Motor neuron (in vitro differentiated cells): ENCODE measurements at regions not wholly inside any gene's neighbourhood (a gene's known extent, or its start where the extent isn't known, plus 50 kb on each side); places are given as distances from the start of the nearest gene placed in this dataset.
"Not testable (repeated sequence)": the region's sequence is repeated elsewhere in the genome, so short reads cannot be mapped to it uniquely, and the experiment has no call there.

Source experiments
- ATAC-seq, 8 experiments: fragments of 200-7000 bp; cut with Tn5 transposase; replicated peaks in 6 of 8; 2 replicates each; pipeline ENCODE4 v1.8.0; 2021; ENCODE audit warnings: mild to moderate bottlenecking in 8 of 8, moderate library complexity in 8 of 8
- H3K27ac ChIP-seq, 2 donors: fragments of 250-450 bp; sonication (Bioruptor Pico); 2 replicates each; pipeline ENCODE4 v1.9.0; 2021; ENCODE audit warnings: antibody characterized with exemption in 2 of 2, mild to moderate bottlenecking in 2 of 2, moderate library complexity in 1 of 2
- H3K4me1 ChIP-seq, 2 donors: fragments of 250-450 bp; sonication (Bioruptor Pico); replicated peaks in 1 of 2; 2 replicates each; pipeline ENCODE4 v1.6.1; 2021; ENCODE audit warnings: antibody characterized with exemption in 2 of 2, mild to moderate bottlenecking in 2 of 2, moderate library complexity in 1 of 2
- H3K4me3 ChIP-seq, 5 donors: fragments of 250-450 bp; sonication (Bioruptor Pico); 2 replicates each; pipeline ENCODE4 v1.9.0; 2021; ENCODE audit warnings: antibody characterized with exemption in 5 of 5, mild to moderate bottlenecking in 5 of 5, moderate library complexity in 4 of 5
- WGBS, 10 experiments: fragments of 450-650 bp; shearing (Covaris generic); methylation state at CpG; one replicate each; pipeline ENCODE4 v1.0.0; 2022; 5-methylcytosine and 5-hydroxymethylcytosine counted together
- in situ Hi-C, 9 experiments: fragments of 400-800 bp; cut with MboI; loops; one replicate each; pipeline ENCODE4 v1.15.0; 2021; ENCODE audit warnings: low sequenced_read_pairs in 9 of 9, low pct_unique_long_range_greater_than_20kb in 2 of 9; ENCODE audit not compliant: unreplicated experiment in 9 of 9

DNA sequence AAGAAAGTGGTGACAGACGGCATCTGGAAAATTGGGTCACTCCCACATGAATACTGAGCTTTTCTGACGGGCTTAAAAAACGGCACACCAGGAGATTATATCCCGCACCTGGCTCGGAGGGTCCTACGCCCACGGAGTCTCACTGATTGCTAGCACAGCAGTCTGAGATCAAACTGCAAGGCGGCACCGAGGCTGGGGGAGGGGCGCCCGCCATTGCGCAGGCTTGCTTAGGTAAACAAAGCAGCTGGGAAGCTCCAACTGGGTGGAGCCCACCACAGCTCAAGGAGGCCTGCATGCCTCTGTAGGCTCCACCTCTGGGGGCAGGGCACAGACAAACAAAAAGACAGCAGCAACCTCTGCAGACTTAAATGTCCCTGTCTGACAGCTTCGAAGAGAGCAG lies 966.2 kb upstream of the USP15 start:
- in situ Hi-C loops, H3K4me1 ChIP-seq, H3K27ac ChIP-seq, H3K4me3 ChIP-seq, ATAC-seq: not testable (repeated sequence)
- WGBS, 10 experiments = 48 to 100% methylated on average over 1 to 3 of the region's 13 CpGs; no CpG with 5 or more reads in 8 of the 10 experiments

DNA sequence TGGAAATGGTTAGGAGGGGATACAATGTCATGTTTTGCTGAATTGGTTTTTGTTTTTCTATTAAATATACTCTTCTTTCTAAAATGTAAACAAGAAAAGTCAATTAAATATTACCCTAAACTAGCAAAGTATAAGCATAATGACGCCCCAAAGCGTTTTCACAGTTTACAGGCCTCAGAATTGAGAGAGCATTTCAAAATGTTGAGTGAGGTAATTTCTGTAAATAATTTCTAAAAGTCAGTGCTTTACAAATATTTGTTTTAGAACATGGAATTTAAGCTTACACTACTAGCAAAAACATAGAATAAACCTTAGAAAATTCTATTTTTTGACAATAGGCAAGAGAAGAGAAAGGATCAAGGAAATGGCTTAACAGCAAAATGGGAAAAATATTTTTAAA lies 958.4 kb upstream of the USP15 start:
- Histone ChIP-seq H3K4me1 (no peaks in the 10 kb centered on the region), H3K27ac (no peak overlapping the region), H3K4me3 (no peak overlapping the region)
- in situ Hi-C loops = no loop called here
- ATAC-seq = no peak
- WGBS, 10 experiments = 0 to 100% (median 83%) methylated on average over 2 of the region's 2 CpGs; no CpG with 5 or more reads in 1 of the 10 experiments

DNA sequence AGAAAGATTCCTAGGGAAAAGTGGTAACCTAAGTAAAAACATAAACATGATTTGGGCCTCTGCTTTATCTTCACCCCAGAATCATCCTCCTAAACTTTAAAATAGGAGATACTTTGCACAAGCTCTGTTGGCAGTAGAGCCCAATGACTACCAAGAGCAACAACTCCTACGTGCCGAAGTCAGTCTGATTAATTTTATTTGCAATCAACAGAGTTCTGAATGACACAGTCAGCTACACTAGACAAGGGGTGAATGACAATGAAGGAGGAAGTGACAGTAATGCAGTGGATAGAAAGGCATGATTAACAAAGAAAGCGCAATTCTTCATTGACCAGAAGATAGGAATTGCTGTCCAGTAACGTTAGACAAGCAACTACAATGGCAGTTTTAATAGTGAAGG lies 957.9 kb upstream of the USP15 start:
- Histone ChIP-seq H3K27ac (no peak overlapping the region), H3K4me1 (no peaks in the 10 kb centered on the region), H3K4me3 (no peak overlapping the region)
- 13 to 90% (median 68%) methylated on average over 1 to 4 of the region's 4 CpGs; no CpG with 5 or more reads in 1 of the 10 experiments for WGBS, 10 experiments
- no peak for ATAC-seq
- in situ Hi-C loops = no loop called here

DNA sequence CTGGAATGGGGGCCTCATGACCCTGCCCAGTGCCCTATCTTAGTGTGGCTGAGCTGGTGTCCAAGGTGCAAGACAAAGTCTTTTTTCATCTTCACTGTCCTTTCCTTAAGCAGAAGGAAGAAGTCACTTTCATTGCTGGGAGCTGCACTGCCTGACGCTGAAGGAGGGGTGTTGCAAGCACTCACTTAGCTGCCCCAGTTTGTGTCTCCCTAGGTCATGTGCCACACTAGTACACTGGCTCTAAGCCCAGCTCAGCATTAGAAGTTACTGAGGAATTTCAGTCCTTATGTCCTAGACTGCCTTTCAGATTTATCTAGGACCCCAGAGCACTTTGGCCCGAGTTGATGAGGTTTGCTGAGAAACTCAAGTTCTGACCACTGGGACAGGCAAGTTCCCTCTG lies 952.0 kb upstream of the USP15 start:
- in situ Hi-C loops = no loop called here
- Histone ChIP-seq H3K4me3 (no peak overlapping the region), H3K4me1 (no peaks in the 10 kb centered on the region), H3K27ac (no peak overlapping the region)
- 0 to 100% (median 100%) methylated on average over 1 to 2 of the region's 2 CpGs; no CpG with 5 or more reads in 6 of the 10 experiments for WGBS, 10 experiments
- ATAC-seq = no peak

DNA sequence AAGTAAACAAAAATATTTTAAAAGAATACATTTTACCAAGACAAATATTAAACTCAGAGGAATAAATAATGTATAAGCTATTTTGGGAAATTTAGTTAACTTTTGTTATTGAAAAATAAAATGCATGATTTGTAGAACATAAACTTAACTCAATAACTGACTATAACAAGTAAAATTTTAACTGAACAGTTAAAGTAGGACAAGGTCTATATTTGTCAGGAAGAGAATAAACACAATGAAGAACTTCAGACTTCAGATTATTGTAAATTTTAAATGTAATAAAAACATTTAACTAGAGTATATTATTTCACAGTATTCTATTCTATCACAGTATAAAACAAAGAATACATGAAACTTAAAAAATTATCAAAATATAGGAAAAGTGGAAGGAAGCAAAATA lies 948.8 kb upstream of the USP15 start:
- no peak overlapping the region for H3K4me3 ChIP-seq
- in situ Hi-C loops = no loop called here
- ATAC-seq = no peak
- no peaks in the 10 kb centered on the region for H3K4me1 ChIP-seq
- H3K27ac ChIP-seq = no peak overlapping the region

DNA sequence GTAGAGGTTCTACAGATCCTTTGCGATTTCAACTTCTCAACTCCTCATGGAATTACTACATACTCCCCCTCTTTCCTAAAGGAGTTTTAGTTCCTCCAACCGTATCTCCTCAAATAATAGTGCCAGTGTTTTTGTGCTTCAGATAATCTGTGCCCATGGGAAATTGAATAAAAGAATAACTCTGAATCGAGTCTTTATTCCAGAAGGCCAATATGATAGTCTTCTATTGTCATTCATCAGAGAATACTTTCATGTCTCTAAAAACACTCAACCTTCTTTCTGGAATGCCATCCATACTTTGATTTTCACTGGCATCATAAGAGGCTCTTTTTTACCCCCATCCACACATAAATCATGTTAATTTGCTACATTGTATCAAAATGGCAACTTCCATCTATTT lies 911.3 kb upstream of the USP15 start:
- no peak overlapping the region for H3K4me3 ChIP-seq
- H3K27ac ChIP-seq = no peak overlapping the region
- in situ Hi-C loops = no loop called here
- H3K4me1 ChIP-seq = no peaks in the 10 kb centered on the region
- ATAC-seq = no peak
- whole genome bisulfite sequencing, 10 experiments = 8 to 100% (median 61%) methylated on average over 2 to 3 of the region's 3 CpGs; no CpG with 5 or more reads in 2 of the 10 experiments

DNA sequence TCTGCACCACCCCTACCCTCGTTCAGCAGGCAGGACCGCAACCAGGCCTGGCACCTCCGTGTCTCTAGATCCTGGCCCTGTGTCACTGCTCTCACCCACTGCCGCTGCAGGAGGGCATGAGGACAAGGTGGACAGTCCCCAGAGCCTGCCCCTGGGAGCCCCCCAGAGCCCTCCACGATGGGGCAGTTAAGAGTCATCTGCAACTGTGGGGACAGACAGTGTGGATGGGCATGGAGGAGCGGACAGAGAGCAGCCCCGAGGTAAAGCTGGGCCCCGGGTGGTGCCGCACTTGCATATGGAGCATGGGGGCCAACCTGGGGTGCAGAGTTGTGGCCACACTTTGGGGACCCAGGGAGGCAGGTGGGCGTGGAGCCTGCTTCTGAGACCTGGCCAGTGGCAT lies 905.1 kb upstream of the USP15 start:
- no peaks in the 10 kb centered on the region for H3K4me1 ChIP-seq
- in situ Hi-C loops = no loop called here
- 54 to 100% (median 100%) methylated on average over 1 to 2 of the region's 10 CpGs; no CpG with 5 or more reads in 7 of the 10 experiments for WGBS, 10 experiments
- H3K4me3 ChIP-seq = no peak overlapping the region
- ATAC-seq = no peak
- no peak overlapping the region for H3K27ac ChIP-seq

DNA sequence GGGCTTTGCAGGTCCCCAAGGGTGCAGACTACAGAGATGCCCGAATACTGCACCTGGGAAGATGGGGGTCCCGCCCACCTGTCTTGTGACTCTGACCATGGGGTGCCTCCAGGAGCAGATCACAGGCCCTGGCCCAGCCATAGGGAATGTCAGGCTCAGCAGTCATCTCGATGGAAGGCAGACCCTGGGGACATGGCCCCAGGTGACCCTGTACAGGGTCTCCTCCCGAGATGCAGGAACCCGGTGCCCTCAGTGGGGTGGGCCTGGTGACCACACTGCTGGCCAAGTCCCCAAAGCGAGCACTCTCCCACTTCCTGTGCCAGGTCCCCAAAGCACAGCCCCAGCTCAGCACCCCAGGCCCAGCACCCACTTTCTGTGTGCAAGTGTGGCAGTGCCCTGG lies 903.7 kb upstream of the USP15 start:
- 57 to 100% methylated on average over 1 to 4 of the region's 6 CpGs; no CpG with 5 or more reads in 8 of the 10 experiments for WGBS, 10 experiments
- H3K4me1 ChIP-seq = no peaks in the 10 kb centered on the region
- no peak for ATAC-seq
- in situ Hi-C loops = no loop called here
- H3K27ac ChIP-seq = no peak overlapping the region
- H3K4me3 ChIP-seq = no peak overlapping the region

DNA sequence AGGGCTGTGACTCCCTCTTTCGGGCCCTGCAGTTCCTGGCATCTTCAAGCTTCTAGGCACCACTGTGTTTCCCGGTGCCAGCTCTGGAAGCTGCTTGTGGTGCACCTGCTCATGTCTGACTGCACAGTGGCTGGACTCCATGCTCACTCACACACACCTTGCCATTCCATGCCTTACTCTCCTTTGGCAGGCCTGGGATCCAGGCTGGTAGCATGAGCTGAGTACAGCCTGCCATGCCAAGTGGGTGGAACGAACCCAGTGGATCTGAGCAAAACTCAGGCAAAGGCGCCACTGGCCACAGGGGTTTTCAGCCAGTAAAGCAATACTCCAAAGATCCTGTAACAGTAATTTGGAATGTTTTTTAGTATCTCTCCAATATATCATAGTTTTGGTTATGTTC lies 902.7 kb upstream of the USP15 start:
- no peak overlapping the region for H3K27ac ChIP-seq
- 10 to 100% (median 63%) methylated on average over 1 to 3 of the region's 4 CpGs; no CpG with 5 or more reads in 4 of the 10 experiments for WGBS, 10 experiments
- no peak overlapping the region for H3K4me3 ChIP-seq
- in situ Hi-C loops = no loop called here
- no peak for ATAC-seq
- H3K4me1 ChIP-seq = no peaks in the 10 kb centered on the region

DNA sequence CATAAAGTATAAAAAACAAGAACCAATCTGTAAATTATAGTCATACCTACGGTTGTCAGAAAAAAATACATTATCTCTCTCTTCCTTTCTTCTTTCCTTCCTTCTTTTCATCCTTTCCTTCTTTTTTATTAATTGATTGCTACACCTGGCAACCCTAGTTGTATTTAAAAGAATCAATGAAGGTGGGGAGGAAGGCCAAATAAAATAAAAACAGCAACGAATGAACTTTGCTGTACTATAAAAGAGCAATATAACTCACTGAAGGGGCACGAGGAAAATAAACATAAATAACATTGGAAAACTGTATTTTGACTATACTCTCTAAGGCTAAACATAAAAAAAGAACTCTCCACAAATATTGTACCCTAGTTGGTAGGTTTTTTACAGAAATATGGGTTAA lies 898.2 kb upstream of the USP15 start:
- in situ Hi-C loops = no loop called here
- no peak overlapping the region for H3K4me3 ChIP-seq
- no peak for ATAC-seq
- 10 to 95% (median 87%) methylated on average over 2 to 3 of the region's 3 CpGs for WGBS, 10 experiments
- H3K27ac ChIP-seq = no peak overlapping the region
- H3K4me1 ChIP-seq = no peaks in the 10 kb centered on the region

DNA sequence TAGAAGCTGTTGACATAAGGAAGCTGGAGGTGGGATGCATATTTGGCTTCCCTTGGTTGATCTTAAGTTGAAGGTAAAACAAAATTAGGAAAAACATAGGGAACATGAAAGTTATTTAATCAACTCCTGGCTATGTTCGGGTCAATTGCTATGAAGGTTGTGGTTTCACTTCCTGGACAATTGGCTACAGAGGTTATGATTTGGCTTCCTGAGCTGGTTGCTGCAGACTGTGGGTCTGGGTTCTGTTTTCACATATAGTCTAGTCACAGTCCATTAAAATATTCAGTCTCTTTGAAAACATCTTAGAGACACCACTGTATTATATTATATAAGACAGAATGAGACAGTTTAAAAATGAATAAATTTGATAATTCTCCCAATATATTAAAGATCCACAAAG lies 895.2 kb upstream of the USP15 start:
- Histone ChIP-seq H3K27ac (no peak overlapping the region), H3K4me3 (no peak overlapping the region), H3K4me1 (no peaks in the 10 kb centered on the region)
- in situ Hi-C loops = no loop called here
- no peak for ATAC-seq
- 0 to 90% (median 43%) methylated on average over 1 of the region's 1 CpG; no CpG with 5 or more reads in 3 of the 10 experiments for WGBS, 10 experiments

DNA sequence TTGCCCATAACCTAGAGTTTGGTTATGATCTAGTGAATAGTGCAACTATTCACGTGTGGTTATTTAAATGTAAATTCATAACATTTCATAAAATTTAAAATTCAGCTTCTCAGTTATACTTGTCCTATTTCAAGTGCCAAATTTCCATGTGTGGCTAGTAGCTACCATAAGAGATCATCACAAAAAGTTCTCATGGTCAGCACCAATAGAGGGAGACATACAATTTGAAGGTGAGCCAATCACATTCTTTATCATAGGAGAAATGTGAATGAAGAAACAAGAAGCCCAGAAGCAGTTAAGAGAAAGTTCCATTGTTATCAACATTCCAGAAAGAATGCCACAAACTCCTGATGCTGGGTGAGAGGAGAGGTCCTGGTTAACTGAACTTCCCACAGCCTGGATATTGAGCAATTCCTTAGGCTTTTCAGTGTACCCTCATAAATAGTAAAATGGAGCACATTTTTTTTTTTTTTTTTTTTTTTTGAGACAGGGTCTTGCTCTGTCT lies 892.9 kb upstream of the USP15 start:
- Histone ChIP-seq H3K4me1 (no peaks in the 10 kb centered on the region), H3K4me3 (no peak overlapping the region), H3K27ac (no peak overlapping the region)
- in situ Hi-C loops = no loop called here
- no peak for ATAC-seq
- 0 to 100% (median 67%) methylated on average over 1 of the region's 1 CpG; no CpG with 5 or more reads in 3 of the 10 experiments for WGBS, 10 experiments

DNA sequence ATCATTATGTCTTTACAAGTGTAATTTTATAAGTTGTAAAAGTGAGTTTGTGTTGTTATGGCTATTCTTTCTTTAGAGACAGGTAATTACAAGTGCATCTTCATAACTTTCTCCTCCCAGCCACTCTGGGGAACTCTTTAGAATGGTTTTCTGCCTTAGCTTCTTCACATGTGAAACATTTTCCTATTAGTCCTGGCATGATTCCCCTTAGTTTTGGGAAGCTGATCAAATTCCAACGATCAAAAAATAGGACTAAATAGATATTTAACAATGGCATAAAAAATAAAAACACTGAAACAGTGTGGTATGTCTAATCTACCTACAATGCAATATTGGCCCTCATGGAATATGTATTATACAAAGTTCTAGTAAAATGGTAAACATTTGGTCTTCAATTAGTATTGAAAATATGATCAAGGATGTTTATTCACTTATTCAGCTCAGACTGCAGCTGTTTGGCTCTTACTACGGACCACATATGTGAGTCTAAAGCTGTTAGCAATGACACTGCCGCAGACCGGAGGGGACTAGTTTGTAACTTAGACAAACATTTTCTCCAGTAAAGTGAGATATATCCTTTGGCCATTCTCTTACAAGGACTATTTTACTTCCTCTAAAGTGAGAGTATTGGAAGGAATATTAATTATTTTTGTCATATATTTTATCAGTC lies 890.8 kb upstream of the USP15 start:
- in situ Hi-C loops = no loop called here
- no peak for ATAC-seq
- H3K4me3 ChIP-seq = no peak overlapping the region
- no peaks in the 10 kb centered on the region for H3K4me1 ChIP-seq
- 0 to 93% (median 71%) methylated on average over 1 to 4 of the region's 4 CpGs; no CpG with 5 or more reads in 1 of the 10 experiments for WGBS, 10 experiments
- H3K27ac ChIP-seq = no peak overlapping the region

DNA sequence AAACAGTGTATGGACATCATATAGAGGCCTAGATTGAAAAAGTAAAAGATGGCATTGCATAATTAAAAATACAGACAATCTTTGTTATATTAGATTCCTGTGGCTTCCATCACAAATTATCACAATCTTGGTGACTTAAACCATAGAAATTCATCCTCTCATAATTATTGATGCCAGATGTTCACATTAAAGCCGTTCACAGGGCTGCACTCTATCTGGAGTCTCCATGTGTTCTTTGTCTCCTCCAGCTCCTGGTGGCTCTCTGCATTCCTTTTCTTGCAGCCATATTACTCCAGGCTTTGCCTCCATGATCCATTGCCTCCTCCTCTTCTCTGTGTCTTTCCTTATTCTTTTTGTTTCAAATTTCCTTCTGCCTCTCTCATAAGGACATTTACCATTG lies 875.7 kb upstream of the USP15 start:
- Histone ChIP-seq H3K27ac (no peak overlapping the region), H3K4me1 (no peaks in the 10 kb centered on the region), H3K4me3 (no peak overlapping the region)
- no peak for ATAC-seq
- WGBS, 10 experiments = 0 to 100% (median 100%) methylated on average over 1 of the region's 1 CpG; no CpG with 5 or more reads in 5 of the 10 experiments
- in situ Hi-C loops = no loop called here
